ENCODE measurements at regions not wholly inside any gene's neighbourhood (a gene's known extent, or its start where the extent isn't known, plus 50 kb on each side); places are given as distances from the start of the nearest gene placed in this dataset.

DNA sequence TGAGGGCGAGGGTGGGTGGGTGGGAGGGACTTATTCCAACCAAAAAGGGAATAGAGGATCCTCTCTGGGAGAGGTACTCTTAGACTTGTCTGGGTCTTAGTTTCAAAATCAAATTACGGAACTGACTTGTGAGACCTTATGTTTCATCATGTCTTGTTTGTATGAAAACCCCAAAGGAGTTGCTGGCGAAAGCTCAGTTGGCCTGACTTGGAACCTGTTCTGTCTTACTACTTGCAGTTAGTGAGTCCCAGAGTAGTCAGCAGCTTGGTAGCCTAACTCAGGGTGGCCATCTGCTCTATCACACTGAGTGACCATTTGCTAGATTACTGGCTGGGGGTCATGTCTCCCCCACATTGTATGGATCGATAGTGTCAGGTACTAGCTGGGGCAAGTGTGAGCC, 114.9 kb upstream of the MOCS1 start:
- Histone ChIP-seq H3K27ac (no peak overlapping the region), H3K9me3 (no peaks in the 10 kb centered on the region), H3K4me1 (no peaks in the 10 kb centered on the region), H3K4me3 (no peak overlapping the region), H3K27me3 (no peaks in the 10 kb centered on the region), H3K9ac (ENCODE audit: low read depth in 2 of 2, low read length in 2 of 2) (no peak overlapping the region), H3K36me3 (no peaks in the 10 kb centered on the region)
- no peak for TF ChIP-seq CTCF (IDR thresholded peaks at IDR 0.05)
- DNase-seq = no peak
- intact Hi-C loops (cut with DNase I) = no loop called here

DNA sequence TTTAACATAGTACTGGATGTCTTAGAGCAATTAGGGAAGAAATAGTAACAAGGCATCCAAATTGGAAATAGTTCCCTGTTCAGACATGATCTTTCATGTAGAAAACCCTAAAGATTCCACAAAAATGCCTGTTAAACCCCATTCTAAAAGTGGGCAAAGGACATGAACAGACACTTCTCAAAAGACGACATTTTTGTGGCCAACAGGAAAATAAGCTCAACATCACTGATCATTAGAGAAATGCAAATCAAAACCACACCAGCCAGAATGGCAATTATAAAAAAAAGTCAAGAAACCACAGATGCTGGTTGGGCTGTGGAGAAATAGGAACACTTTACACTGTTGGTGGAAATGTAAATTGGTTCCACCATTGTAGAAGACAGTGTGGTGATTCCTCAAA, 109.9 kb upstream of the MOCS1 start:
- no peaks in the 10 kb centered on the region for H3K9me3 ChIP-seq
- intact Hi-C loops (cut with DNase I) = no loop called here
- H3K27me3 ChIP-seq = no peaks in the 10 kb centered on the region
- no peak for DNase-seq
- H3K4me3 ChIP-seq = no peak overlapping the region
- H3K27ac ChIP-seq = no peak overlapping the region
- TF ChIP-seq CTCF (IDR thresholded peaks at IDR 0.05) = no peak
- no peaks in the 10 kb centered on the region for H3K36me3 ChIP-seq
- no peak overlapping the region for H3K9ac ChIP-seq (ENCODE audit: low read depth in 2 of 2, low read length in 2 of 2)
- no peaks in the 10 kb centered on the region for H3K4me1 ChIP-seq

DNA sequence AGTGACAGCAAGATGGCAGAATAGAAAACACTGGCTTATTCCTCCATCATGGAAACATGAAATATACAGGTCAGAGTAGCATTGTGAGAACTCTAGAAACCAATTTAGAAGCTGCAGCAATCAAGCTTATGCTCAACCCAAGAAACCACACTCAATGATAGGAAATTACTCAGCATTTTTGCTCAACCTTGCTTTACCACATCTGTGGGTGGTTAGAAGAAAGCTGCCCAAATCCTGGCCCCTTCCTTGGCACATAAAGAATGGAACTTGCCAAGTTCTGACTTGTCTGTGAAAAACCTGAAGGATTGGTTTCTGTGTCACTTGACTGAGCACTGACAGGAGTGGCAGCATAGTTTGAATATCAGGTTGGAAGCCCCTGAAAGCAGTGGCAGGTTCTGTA, 108.0 kb upstream of the MOCS1 start:
- Histone ChIP-seq H3K36me3 (no peaks in the 10 kb centered on the region), H3K4me1 (no peaks in the 10 kb centered on the region), H3K27ac (no peak overlapping the region), H3K9ac (ENCODE audit: low read depth in 2 of 2, low read length in 2 of 2) (no peak overlapping the region), H3K9me3 (no peaks in the 10 kb centered on the region), H3K4me3 (no peak overlapping the region), H3K27me3 (no peaks in the 10 kb centered on the region)
- intact Hi-C loops (cut with DNase I) = no loop called here
- no peak for DNase-seq
- TF ChIP-seq CTCF (IDR thresholded peaks at IDR 0.05) = no peak

DNA sequence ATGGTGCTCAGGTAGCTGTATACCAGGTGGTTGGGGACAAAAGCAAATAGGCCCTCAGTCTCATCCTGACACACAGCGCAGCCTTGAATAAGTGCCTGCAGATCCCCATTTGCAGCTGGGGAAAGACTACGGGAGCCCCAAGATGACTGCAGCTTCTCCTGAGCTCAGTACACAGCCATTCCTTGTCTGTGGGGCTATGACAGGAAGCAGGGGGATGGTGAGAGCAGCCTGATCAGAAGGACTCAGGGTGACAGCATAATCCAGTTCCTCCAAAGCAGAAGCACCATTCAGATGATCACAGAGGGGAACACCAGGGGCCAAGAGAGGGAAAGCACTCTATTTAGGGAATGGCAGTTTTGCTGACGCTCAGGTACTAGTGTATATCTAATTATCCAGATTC, 104.8 kb upstream of the MOCS1 start:
- Histone ChIP-seq H3K9me3 (no peaks in the 10 kb centered on the region), H3K27ac (no peak overlapping the region), H3K9ac (ENCODE audit: low read depth in 2 of 2, low read length in 2 of 2) (no peak overlapping the region), H3K4me3 (no peak overlapping the region), H3K36me3 (no peaks in the 10 kb centered on the region), H3K27me3 (no peaks in the 10 kb centered on the region), H3K4me1 (no peaks in the 10 kb centered on the region)
- intact Hi-C loops (cut with DNase I) = no loop called here
- DNase-seq = no peak
- no peak for TF ChIP-seq CTCF (IDR thresholded peaks at IDR 0.05)

- no peak overlapping the region for H3K4me3 ChIP-seq
- H3K36me3 ChIP-seq = no peaks in the 10 kb centered on the region
- H3K4me1 ChIP-seq = no peaks in the 10 kb centered on the region
- H3K27me3 ChIP-seq = no peaks in the 10 kb centered on the region
- H3K9ac ChIP-seq (ENCODE audit: low read depth in 2 of 2, low read length in 2 of 2) = no peak overlapping the region
- H3K27ac ChIP-seq = no peak overlapping the region
- intact Hi-C loops (cut with DNase I) = no loop called here
- no peak for TF ChIP-seq CTCF (IDR thresholded peaks at IDR 0.05)
- no peak for DNase-seq
- no peaks in the 10 kb centered on the region for H3K9me3 ChIP-seq
These were observed 104.4 kb upstream of the MOCS1 start for GRCh38 chr6:40038626-40039025.

DNA sequence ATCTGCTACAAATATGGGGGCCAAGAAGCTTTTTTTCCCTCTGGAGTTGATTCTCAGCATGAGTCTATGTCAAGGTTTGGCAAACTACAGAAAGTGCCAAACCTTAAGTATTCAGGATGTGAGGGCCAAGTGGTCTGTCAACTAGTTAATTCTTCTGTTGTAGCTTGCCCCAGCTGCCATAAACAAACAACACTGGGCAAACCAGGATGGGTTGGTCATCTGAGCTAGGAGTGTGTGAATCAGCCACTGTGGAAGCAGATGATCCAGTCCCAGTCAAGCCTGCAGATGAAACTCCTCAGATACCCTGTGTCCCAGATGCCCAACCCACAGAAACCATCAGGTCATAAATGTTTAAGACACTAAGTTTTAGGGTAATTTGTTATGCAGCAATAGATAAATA, 103.0 kb upstream of the MOCS1 start:
- H3K27me3 ChIP-seq = no peaks in the 10 kb centered on the region
- no peak overlapping the region for H3K9ac ChIP-seq (ENCODE audit: low read depth in 2 of 2, low read length in 2 of 2)
- H3K4me3 ChIP-seq = no peak overlapping the region
- TF ChIP-seq CTCF (IDR thresholded peaks at IDR 0.05) = no peak
- DNase-seq = no peak
- intact Hi-C loops (cut with DNase I) = no loop called here
- H3K27ac ChIP-seq = no peak overlapping the region
- H3K9me3 ChIP-seq = no peaks in the 10 kb centered on the region
- H3K36me3 ChIP-seq = no peaks in the 10 kb centered on the region
- no peaks in the 10 kb centered on the region for H3K4me1 ChIP-seq
